ENCODE measurements at regions not wholly inside any gene's neighbourhood (a gene's known extent, or its start where the extent isn't known, plus 50 kb on each side); places are given as distances from the start of the nearest gene placed in this dataset.

GRCh38 chr13:44141725-44142539 is 231.7 kb upstream of the SERP2 start (continued):
- peak; percentile 84 for TF ChIP-seq REPIN1 (CRISPR knock-in tag; IDR thresholded peaks at IDR 0.05; ENCODE audit: borderline replicate concordance, low read depth)
- TF ChIP-seq RBFOX2 (IDR thresholded peaks at IDR 0.05; ENCODE audit: low read depth, low read length), result peak; percentile 90
- TF ChIP-seq TAF1 (CRISPR knock-in tag; IDR thresholded peaks at IDR 0.05), result peak; percentile 90
- no peak for TF ChIP-seq ZMYM3 (CRISPR knock-in tag; IDR thresholded peaks at IDR 0.05)
- peak; percentile 94 for TF ChIP-seq NFYC (CRISPR knock-in tag; IDR thresholded peaks at IDR 0.05)
- peak; percentile 75; the same call in 1 of the 2 replicates for TF ChIP-seq ARID5B (CRISPR knock-in tag; IDR thresholded peaks at IDR 0.05)
- TF ChIP-seq REST (IDR thresholded peaks at IDR 0.05; ENCODE audit: borderline replicate concordance in 1 of 2, low read depth in 1 of 2, low read length in 2 of 2), result no peak
- TF ChIP-seq ZMYM2 (CRISPR knock-in tag; IDR thresholded peaks at IDR 0.05), result no peak
- peak; percentile 50; the same call in 1 of the 2 replicates for TF ChIP-seq FOXK1 (CRISPR knock-in tag; IDR thresholded peaks at IDR 0.05; ENCODE audit: borderline replicate concordance, low read depth)
- TF ChIP-seq ZKSCAN1 (IDR thresholded peaks at IDR 0.05; ENCODE audit: low read length), result no peak
- peak; percentile 88 for TF ChIP-seq STAT6 (CRISPR knock-in tag; IDR thresholded peaks at IDR 0.05; ENCODE audit: borderline replicate concordance)
- TF ChIP-seq MLLT10 (CRISPR knock-in tag; IDR thresholded peaks at IDR 0.05), result no peak
- peak; percentile 96 for TF ChIP-seq HNF4A (CRISPR knock-in tag; IDR thresholded peaks at IDR 0.05)
- TF ChIP-seq SMAD1 (CRISPR knock-in tag; IDR thresholded peaks at IDR 0.05; ENCODE audit: borderline replicate concordance, low read depth), result no peak
- no peak for TF ChIP-seq DNMT1 (CRISPR knock-in tag; IDR thresholded peaks at IDR 0.05)
- TF ChIP-seq ZNF101 (CRISPR knock-in tag; IDR thresholded peaks at IDR 0.05; ENCODE audit: borderline replicate concordance, low read depth), result no peak
- no peak for TF ChIP-seq ZNF17 (CRISPR knock-in tag; IDR thresholded peaks at IDR 0.05)
- TF ChIP-seq ZNF263 (CRISPR knock-in tag; IDR thresholded peaks at IDR 0.05), result peak; percentile 42; the same call in 1 of the 2 replicates
- TF ChIP-seq ZNF577 (CRISPR knock-in tag; IDR thresholded peaks at IDR 0.05; ENCODE audit: borderline replicate concordance, low read depth), result no peak
- TF ChIP-seq ZNF670 (CRISPR knock-in tag; IDR thresholded peaks at IDR 0.05; ENCODE audit: borderline replicate concordance), result no peak; the same call in 1 of the 2 replicates
